Endothelial cell of umbilical vein (primary cell): ENCODE measurements at regions not wholly inside any gene's neighbourhood (a gene's known extent, or its start where the extent isn't known, plus 50 kb on each side); places are given as distances from the start of the nearest gene placed in this dataset.

Experiments used
- BruUV-seq: library from RNA; stranded (reverse); fragments of 400-500 nt; replicated peaks from 2 replicates; lab custom pipeline; 2021; lab: Mats Ljungman, UMichigan
- CTCF ChIA-PET: fragments of 300-600, 350-600 bp; sonication (Branson Sonifier 250); formaldehyde crosslinking; loops from one replicate; lab custom pipeline; 2021; ENCODE audit warnings: antibody characterized with exemption, inconsistent platforms; lab: Charles Lee
- POLR2A ChIA-PET: fragments of 300-600, 350-600 bp; sonication (Branson Sonifier 250); formaldehyde crosslinking; loops from one replicate; lab custom pipeline; 2021; ENCODE audit warnings: antibody characterized with exemption, inconsistent platforms; lab: Charles Lee
- DNase-seq: peaks from one replicate; pipeline ENCODE4 v3.0.0-alpha.2; 2011; ENCODE audit warnings: low read depth, low spot score
- FAIRE-seq: peaks from 2 replicates; lab custom pipeline; 2011; peaks lifted over from hg19 to GRCh38; lab: Jason Lieb, UNC
- H2AFZ ChIP-seq: 2 replicates; pipeline ENCODE4 v1.6.0; 2012; ENCODE audit warnings: low read depth, low read length, control low read depth, inconsistent platforms
- H3K27ac ChIP-seq: 2 replicates; pipeline ENCODE4 v1.5.1; 2011; ENCODE audit warnings: low read depth, mild to moderate bottlenecking, control low read depth, low read length, moderate library complexity; ENCODE audit not compliant: insufficient read depth
- H3K27me3 ChIP-seq, 2 experiments: 2 replicates each; pipeline versions ENCODE4 v1.6.0 to v1.6.1; 2011; ENCODE audit warnings: low read length in 2 of 2, mixed read lengths in 1 of 2; ENCODE audit not compliant: control insufficient read depth in 2 of 2, insufficient read depth in 2 of 2
- H3K36me3 ChIP-seq, 2 experiments: 2 replicates in 1 of 2; 3 replicates in 1 of 2; pipeline ENCODE4 v1.5.1; 2011; ENCODE audit warnings: low read length in 2 of 2, mild to moderate bottlenecking in 1 of 2, moderate library complexity in 1 of 2; ENCODE audit not compliant: control insufficient read depth in 2 of 2, insufficient read depth in 2 of 2; ENCODE audit errors: extremely low read depth in 1 of 2
- H3K4me1 ChIP-seq: 3 replicates; pipeline ENCODE4 v1.5.1; 2011; ENCODE audit warnings: mild to moderate bottlenecking, low read length; ENCODE audit not compliant: control insufficient read depth, insufficient read depth; ENCODE audit errors: extremely low read depth
- H3K4me2 ChIP-seq: 2 replicates; pipeline ENCODE4 v1.6.1; 2011; ENCODE audit warnings: low read length, control low read depth, mixed read lengths; ENCODE audit not compliant: insufficient read depth
- H3K4me3 ChIP-seq, 3 experiments: fragments of 200-600 bp in 1 of 3; sonication (generic), shearing (Covaris generic) in 1 of 3; replicated peaks in 1 of 3; 2 replicates each; pipeline ENCODE4 v1.5.1; 2011 to 2016; ENCODE audit warnings: control low read depth in 3 of 3, low read length in 3 of 3, mild to moderate bottlenecking in 2 of 3, inconsistent platforms in 1 of 3, low read depth in 1 of 3, moderate library complexity in 1 of 3; ENCODE audit not compliant: insufficient read depth in 1 of 3
- H3K79me2 ChIP-seq: 2 replicates; pipeline ENCODE4 v1.6.0; 2012; ENCODE audit warnings: low read length, inconsistent platforms; ENCODE audit not compliant: control insufficient read depth, insufficient read depth
- H3K9ac ChIP-seq: replicated peaks from 2 replicates; pipeline ENCODE3; 2011; ENCODE audit warnings: low read length, control low read depth; ENCODE audit not compliant: insufficient read depth; ENCODE audit errors: extremely low read depth
- H3K9me1 ChIP-seq: replicated peaks from 3 replicates; pipeline ENCODE4 v1.6.0; 2011; ENCODE audit warnings: mild to moderate bottlenecking, low read length; ENCODE audit not compliant: control insufficient read depth, insufficient read depth; ENCODE audit errors: extremely low read depth
- H3K9me3 ChIP-seq: replicated peaks from 2 replicates; pipeline ENCODE4 v1.5.1; 2012; ENCODE audit warnings: low read length, inconsistent platforms; ENCODE audit not compliant: control insufficient read depth, insufficient read depth
- H4K20me1 ChIP-seq: replicated peaks from 2 replicates; pipeline ENCODE3; 2011; ENCODE audit warnings: mild to moderate bottlenecking, low read length; ENCODE audit not compliant: control insufficient read depth, insufficient read depth; ENCODE audit errors: extremely low read depth
- CTCF ChIP-seq, 2 donors: IDR thresholded peaks; 1 replicate in 1 of 2; 2 replicates in 1 of 2; pipeline ENCODE4 v1.5.1; 2011; ENCODE audit warnings: low read length in 2 of 2, mild to moderate bottlenecking in 2 of 2, moderate library complexity in 2 of 2, control low read depth in 1 of 2, inconsistent platforms in 1 of 2, low read depth in 1 of 2; ENCODE audit not compliant: insufficient read depth in 1 of 2; ENCODE audit errors: extremely low read depth in 1 of 2
- EZH2 ChIP-seq: IDR thresholded peaks from 2 replicates; pipeline ENCODE4 v1.6.1; 2012; ENCODE audit warnings: borderline replicate concordance, low read depth, mild to moderate bottlenecking, moderate library complexity, low read length, inconsistent platforms; ENCODE audit not compliant: severe bottlenecking
- FOS ChIP-seq: IDR thresholded peaks from 2 replicates; pipeline ENCODE4 v1.6.1; 2011; ENCODE audit warnings: mild to moderate bottlenecking, low read length, moderate library complexity, borderline replicate concordance; ENCODE audit not compliant: insufficient read depth
- GATA2 ChIP-seq: IDR thresholded peaks from 2 replicates; pipeline ENCODE4 v1.7.0; 2011; ENCODE audit warnings: low read depth, mild to moderate bottlenecking, moderate library complexity, mixed read lengths, low read length; ENCODE audit not compliant: insufficient read length, insufficient read depth
- JUN ChIP-seq: IDR thresholded peaks from 2 replicates; pipeline ENCODE4 v1.6.1; 2011; ENCODE audit warnings: borderline replicate concordance, low read depth; ENCODE audit not compliant: insufficient read length, insufficient read depth
- MAX ChIP-seq: IDR thresholded peaks from 2 replicates; pipeline ENCODE4 v1.6.1; 2011; ENCODE audit not compliant: insufficient read depth, insufficient read length
- MYC ChIP-seq: IDR thresholded peaks from one replicate; pipeline ENCODE4 v1.6.1; 2011; ENCODE audit warnings: mild to moderate bottlenecking, low read depth, low read length
- POLR2A ChIP-seq: IDR thresholded peaks from 2 replicates; pipeline ENCODE4 v1.6.1; 2012; ENCODE audit warnings: low read depth, mild to moderate bottlenecking, control low read depth, low read length
- POLR2AphosphoS5 ChIP-seq: IDR thresholded peaks from 2 replicates; pipeline ENCODE4 v1.6.1; 2012; ENCODE audit warnings: low read depth, mild to moderate bottlenecking, control low read depth, low read length, moderate library complexity; ENCODE audit not compliant: insufficient read depth
- dilution Hi-C: fragments of 300-500 bp; cut with MboI; formaldehyde crosslinking; loops from one replicate; pipeline ENCODE4 v1.15.0; 2019; ENCODE audit warnings: low sequenced_read_pairs; ENCODE audit not compliant: extremely low pct_ligation_motif_present
- intact Hi-C: fragments of 100-400 bp; cut with micrococcal nuclease; formaldehyde crosslinking; loops from one replicate; pipeline ENCODE4 v1.10.0; 2022

DNA sequence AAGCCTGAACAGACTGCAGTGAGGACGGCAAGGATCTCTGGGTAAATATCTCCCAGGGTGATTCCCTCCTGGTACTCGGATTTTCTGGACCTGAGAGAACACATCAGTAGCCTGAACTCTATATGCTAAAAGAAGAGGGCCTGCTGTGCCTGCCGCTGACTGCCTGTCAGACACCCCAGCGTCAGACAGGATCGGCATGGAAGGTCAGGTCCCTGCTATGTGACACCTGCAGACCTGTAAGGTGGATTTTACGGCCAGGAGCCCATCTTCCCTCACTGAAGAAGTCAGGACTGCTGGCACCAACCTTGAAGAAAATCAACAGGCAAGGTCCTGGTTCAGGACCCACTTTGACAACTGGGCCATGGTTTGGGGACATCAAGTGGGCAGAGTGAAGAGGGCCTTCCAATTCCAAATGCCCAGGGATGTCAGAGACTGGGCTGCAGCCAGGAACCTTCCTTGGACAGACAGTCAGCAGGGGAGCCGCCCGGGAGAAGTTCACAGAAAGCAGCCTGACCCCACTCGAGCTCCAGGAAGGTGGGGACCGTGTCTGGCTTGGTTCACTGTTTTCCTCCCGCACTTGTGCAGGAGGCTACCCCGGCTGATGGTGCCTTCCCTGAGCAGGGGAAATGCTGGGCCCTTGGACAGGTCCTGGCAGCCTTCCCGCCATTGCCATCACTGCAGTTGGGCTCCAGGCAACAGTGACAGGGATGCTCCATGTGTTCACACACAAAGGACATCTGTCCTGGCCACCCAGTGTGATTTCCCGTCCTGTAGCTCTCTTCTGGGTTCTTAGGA is 91.8 kb upstream of the LANCL2 start:
- ChIA-PET CTCF (interaction anchor here (1.3 to 1.8 kb wide), 3 partner anchors 18 to 500 kb away, joined by 3 to 4 read pairs (median 4); no protein-coding TSS in a partner anchor), POLR2A (no interaction called here)
- TF ChIP-seq CTCF (IDR thresholded peaks at IDR 0.05; ENCODE audit: extremely low read depth in 1 of 2, insufficient read depth in 1 of 2, low read depth in 1 of 2, low read length in 2 of 2) (no peak), POLR2A (no peak), MAX (no peak), EZH2 (no peak), FOS (no peak), MYC (no peak), JUN (no peak), GATA2 (no peak), POLR2AphosphoS5 (no peak)
- H3K4me2 ChIP-seq, result no peak overlapping the region
- no peaks in the 10 kb centered on the region for H3K9me3 ChIP-seq
- no peaks in the 10 kb centered on the region for H3K4me1 ChIP-seq
- H3K36me3 ChIP-seq, result no peaks in the 10 kb centered on the region
- H3K4me3 ChIP-seq, result no peak overlapping the region
- FAIRE-seq, result no peak
- BruUV-seq, result no TSS peak
- no peak overlapping the region for H3K9ac ChIP-seq
- peaks cover under 1 to 5% of the 10 kb centered on the region in 2 experiments for H3K27me3 ChIP-seq
- no peak overlapping the region for H3K27ac ChIP-seq
- DNase-seq, result no peak
- dilution Hi-C loops, result no loop called here
- H4K20me1 ChIP-seq, result no peaks in the 10 kb centered on the region
- H3K9me1 ChIP-seq, result no peaks in the 10 kb centered on the region
- H2AFZ ChIP-seq, result no peak overlapping the region
- no peaks in the 10 kb centered on the region for H3K79me2 ChIP-seq
- intact Hi-C loops, result no loop called here
